Fibroblast of lung (primary cell): ENCODE measurements at regions not wholly inside any gene's neighbourhood (a gene's known extent, or its start where the extent isn't known, plus 50 kb on each side); places are given as distances from the start of the nearest gene placed in this dataset.
"Not testable (repeated sequence)": the region's sequence is repeated elsewhere in the genome, so short reads cannot be mapped to it uniquely, and the experiment has no call there.

Experiments used
- DNase-seq, 2 donors: peaks; one replicate each; pipeline versions ENCODE4 v3.0.0 to v3.0.0-alpha.2; 2010; ENCODE audit warnings: low read depth in 2 of 2
- H2AFZ ChIP-seq: 2 replicates; pipeline ENCODE4 v1.5.1; 2012; ENCODE audit warnings: low read length, control low read depth, inconsistent platforms
- H3K27ac ChIP-seq: 2 replicates; pipeline ENCODE4 v1.5.1; 2011; ENCODE audit warnings: low read length, control low read depth; ENCODE audit not compliant: insufficient read depth
- H3K27me3 ChIP-seq: 2 replicates; pipeline ENCODE4 v1.5.1; 2011; ENCODE audit warnings: mild to moderate bottlenecking, low read length; ENCODE audit not compliant: control insufficient read depth, insufficient read depth
- H3K36me3 ChIP-seq: 2 replicates; pipeline ENCODE4 v1.5.1; 2011; ENCODE audit warnings: low read length; ENCODE audit not compliant: control insufficient read depth, insufficient read depth
- H3K4me1 ChIP-seq: 2 replicates; pipeline ENCODE4 v1.5.1; 2011; ENCODE audit warnings: low read length; ENCODE audit not compliant: control insufficient read depth, insufficient read depth; ENCODE audit errors: extremely low read depth
- H3K4me2 ChIP-seq: 2 replicates; pipeline ENCODE4 v1.5.1; 2011; ENCODE audit warnings: low read length, control low read depth; ENCODE audit not compliant: insufficient read depth; ENCODE audit errors: extremely low read depth
- H3K4me3 ChIP-seq, 4 experiments: fragments of 200-600 bp in 1 of 4; sonication (generic) in 1 of 4; replicated peaks in 1 of 4; 2 replicates each; pipeline ENCODE4 v1.5.1; 2011 to 2016; ENCODE audit warnings: low read length in 4 of 4, low read depth in 3 of 4, mild to moderate bottlenecking in 3 of 4, control low read depth in 2 of 4, inconsistent platforms in 1 of 4, mixed read lengths in 1 of 4; ENCODE audit not compliant: insufficient read depth in 1 of 4; ENCODE audit errors: control extremely low read depth in 1 of 4
- H3K79me2 ChIP-seq: 2 replicates; pipeline ENCODE4 v1.5.1; 2012; ENCODE audit warnings: mild to moderate bottlenecking, low read length, inconsistent platforms; ENCODE audit not compliant: control insufficient read depth, insufficient read depth
- H3K9ac ChIP-seq: 2 replicates; pipeline ENCODE4 v1.5.1; 2011; ENCODE audit warnings: mild to moderate bottlenecking, low read length, control low read depth; ENCODE audit not compliant: insufficient read depth
- H3K9me3 ChIP-seq: 2 replicates; pipeline ENCODE4 v1.5.1; 2012; ENCODE audit warnings: low read depth, low read length; ENCODE audit not compliant: control insufficient read depth, insufficient read depth
- H4K20me1 ChIP-seq: 2 replicates; pipeline ENCODE4 v1.5.1; 2011; ENCODE audit warnings: low read length; ENCODE audit not compliant: control insufficient read depth, insufficient read depth; ENCODE audit errors: extremely low read depth
- CTCF ChIP-seq, 2 donors: IDR thresholded peaks in 1 of 2; conservative IDR thresholded peaks in 1 of 2; 1 replicate in 1 of 2; 2 replicates in 1 of 2; pipeline ENCODE4 v1.5.1; 2011 to 2012; ENCODE audit warnings: low read length in 2 of 2, control low read depth in 1 of 2, inconsistent platforms in 1 of 2, low read depth in 1 of 2, mild to moderate bottlenecking in 1 of 2
- EZH2 ChIP-seq: IDR thresholded peaks from 2 replicates; pipeline ENCODE4 v1.5.1; 2012; ENCODE audit warnings: low read length, control low read depth, mild to moderate bottlenecking; ENCODE audit errors: missing control alignments

DNA sequence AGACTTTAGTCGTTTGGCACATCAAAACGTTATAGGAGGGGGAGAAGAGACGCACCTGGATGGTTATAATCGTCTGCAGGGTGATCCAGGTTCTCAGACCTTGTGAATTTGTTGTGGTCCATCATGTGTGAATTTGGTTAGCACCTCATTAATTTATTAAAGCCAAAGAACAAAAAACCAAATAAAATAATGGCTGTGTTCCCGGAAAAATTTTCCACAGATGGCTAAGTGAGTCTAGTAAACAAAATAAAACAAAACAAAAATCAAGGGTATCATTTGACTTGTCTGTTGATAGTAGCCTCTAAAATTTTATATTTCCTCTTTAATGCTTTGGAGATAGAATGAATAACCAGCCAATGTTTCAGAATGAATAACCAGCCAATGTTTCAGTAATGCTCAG is 119.7 kb downstream of the ACTBL2 start:
- Histone ChIP-seq H3K4me1 (peaks cover 8% of the 10 kb centered on the region), H3K9me3 (no peaks in the 10 kb centered on the region), H3K36me3 (no peaks in the 10 kb centered on the region), H2AFZ (no peak overlapping the region), H3K9ac (no peak overlapping the region), H3K27ac (no peak overlapping the region), H4K20me1 (no peaks in the 10 kb centered on the region), H3K4me3 (no peak overlapping the region), H3K27me3 (no peaks in the 10 kb centered on the region), H3K4me2 (no peak overlapping the region), H3K79me2 (no peaks in the 10 kb centered on the region)
- no peak for DNase-seq
- TF ChIP-seq CTCF (conservative IDR thresholded peaks at IDR 0.05 in 1 of 2, IDR thresholded peaks at IDR 0.05 in 1 of 2; ENCODE audit: low read depth in 1 of 2, low read length in 2 of 2) (no peak), EZH2 (no peak)

GRCh38 chr5:57360871-57361270 is 121.7 kb downstream of the ACTBL2 start:
- Histone ChIP-seq H3K79me2 (no peaks in the 10 kb centered on the region), H3K4me2 (no peak overlapping the region), H2AFZ (no peak overlapping the region), H3K36me3 (no peaks in the 10 kb centered on the region), H3K4me3 (no peak overlapping the region), H3K9ac (no peak overlapping the region), H3K27ac (no peak overlapping the region), H4K20me1 (no peaks in the 10 kb centered on the region), H3K4me1 (no peaks in the 10 kb centered on the region), H3K9me3 (no peaks in the 10 kb centered on the region), H3K27me3 (no peaks in the 10 kb centered on the region)
- no peak for TF ChIP-seq EZH2
- no peak for TF ChIP-seq CTCF (conservative IDR thresholded peaks at IDR 0.05 in 1 of 2, IDR thresholded peaks at IDR 0.05 in 1 of 2; ENCODE audit: low read depth in 1 of 2, low read length in 2 of 2)
- peak in 1 of 2 donors; percentile 21 for DNase-seq

GRCh38 chr5:57358796-57359592 is 123.6 kb downstream of the ACTBL2 start:
- Histone ChIP-seq H3K4me1 (no peaks in the 10 kb centered on the region), H4K20me1 (no peaks in the 10 kb centered on the region), H3K9me3 (no peaks in the 10 kb centered on the region), H3K79me2 (no peaks in the 10 kb centered on the region), H3K9ac (no peak overlapping the region), H3K27ac (no peak overlapping the region), H2AFZ (no peak overlapping the region), H3K4me3 (no peak overlapping the region), H3K27me3 (no peaks in the 10 kb centered on the region), H3K36me3 (no peaks in the 10 kb centered on the region), H3K4me2 (no peak overlapping the region)
- TF ChIP-seq EZH2 (no peak), CTCF (conservative IDR thresholded peaks at IDR 0.05 in 1 of 2, IDR thresholded peaks at IDR 0.05 in 1 of 2; ENCODE audit: low read depth in 1 of 2, low read length in 2 of 2) (no peak)
- DNase-seq, result peak in 1 of 2 donors; percentile 38

DNA sequence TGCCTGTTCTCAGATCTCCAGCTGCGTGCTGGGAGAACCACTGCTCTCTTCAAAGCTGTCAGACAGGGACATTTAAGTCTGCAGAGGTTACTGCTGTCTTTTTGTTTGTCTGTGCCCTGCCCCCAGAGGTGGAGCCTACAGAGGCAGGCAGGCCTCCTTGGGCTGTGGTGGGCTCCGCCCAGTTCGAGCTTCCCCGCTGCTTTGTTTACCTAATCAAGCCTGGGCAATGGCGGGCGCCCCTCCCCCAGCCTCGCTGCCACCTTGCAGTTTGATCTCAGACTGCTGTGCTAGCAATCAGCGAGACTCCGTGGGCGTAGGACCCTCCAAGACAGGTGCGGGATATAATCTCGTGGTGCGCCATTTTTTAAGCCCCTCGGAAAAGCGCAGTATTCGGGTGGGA is 125.8 kb downstream of the ACTBL2 start:
- not testable (repeated sequence) for H3K4me3 ChIP-seq, H3K36me3 ChIP-seq, H3K4me2 ChIP-seq, H3K9me3 ChIP-seq, H3K27me3 ChIP-seq, H3K9ac ChIP-seq, H3K4me1 ChIP-seq, H3K79me2 ChIP-seq, H4K20me1 ChIP-seq, H3K27ac ChIP-seq, H2AFZ ChIP-seq, DNase-seq
